SK-MEL-5 (cell line): ENCODE measurements at regions not wholly inside any gene's neighbourhood (a gene's known extent, or its start where the extent isn't known, plus 50 kb on each side); places are given as distances from the start of the nearest gene placed in this dataset.

Experiments
- DNase-seq: peaks from one replicate; pipeline ENCODE4 v3.0.0-alpha.2; 2016; ENCODE audit warnings: low read depth, low spot score
- in situ Hi-C: cut with HindIII; loops from 2 replicates; pipeline ENCODE4 v1.10.0; 2016; ENCODE audit warnings: low sequenced_read_pairs, high pct_unique_total_duplicates, low pct_unique_long_range_greater_than_20kb

DNA sequence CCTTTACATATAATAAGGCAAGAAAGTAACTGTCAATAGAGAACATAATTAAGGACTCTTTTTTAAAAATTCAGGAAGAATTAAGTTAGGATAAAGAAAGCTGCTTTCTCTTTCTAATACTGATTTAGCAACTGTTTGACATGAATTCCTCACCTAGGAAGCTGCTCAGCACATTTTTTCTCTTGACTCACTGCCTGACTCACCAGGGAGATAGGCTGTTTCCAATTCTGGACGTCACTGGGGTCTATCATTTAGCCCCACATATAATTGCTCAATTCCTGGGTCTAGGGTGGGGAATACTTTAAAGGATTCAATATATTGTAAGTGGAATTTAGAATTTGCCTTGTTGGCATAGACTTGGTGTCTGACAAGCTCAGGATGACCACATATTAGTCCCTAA lies 50.8 kb upstream of the UGP2 start:
- no peak for DNase-seq
- in situ Hi-C loops: no loop called here

DNA sequence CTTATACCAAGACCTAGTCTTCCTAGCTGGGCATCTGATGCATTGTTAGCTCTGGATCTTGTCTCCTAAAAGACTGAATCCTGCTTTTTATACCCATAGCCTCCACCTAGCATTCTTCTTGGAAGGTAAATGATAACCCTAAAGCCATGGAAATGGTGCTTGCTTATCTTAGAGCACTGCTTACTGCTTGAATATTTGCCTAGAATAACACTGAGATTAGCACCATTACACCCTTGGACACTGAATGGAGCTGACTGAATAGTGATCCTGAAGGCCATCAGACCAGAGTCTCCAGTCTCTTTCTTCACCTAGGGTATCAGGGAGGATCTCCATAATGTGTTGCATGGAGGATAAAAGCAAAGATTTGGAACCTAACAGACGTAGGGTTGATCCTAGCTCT lies 50.3 kb upstream of the UGP2 start:
- in situ Hi-C loops: no loop called here

More for the DNA sequence above, 50.3 kb upstream of the UGP2 start:
- no peak for DNase-seq
